WTC11 (cell line): ENCODE measurements at regions not wholly inside any gene's neighbourhood (a gene's known extent, or its start where the extent isn't known, plus 50 kb on each side); places are given as distances from the start of the nearest gene placed in this dataset.

ENCODE experiments used
- ATAC-seq: fragments of 200-7000 bp; cut with Tn5 transposase; 2 replicates; pipeline ENCODE4 v1.10.0; 2021; ENCODE audit warnings: mild to moderate bottlenecking, moderate library complexity
- CTCF ChIA-PET: fragments of 300-600 bp; sonication (Branson Sonifier 250); formaldehyde crosslinking; loops from one replicate; lab custom pipeline; 2021; ENCODE audit warnings: antibody characterized with exemption; lab: Charles Lee
- POLR2A ChIA-PET: fragments of 350-600 bp; sonication (Branson Sonifier 250); formaldehyde crosslinking; loops from one replicate; lab custom pipeline; 2021; ENCODE audit warnings: antibody characterized with exemption; lab: Charles Lee
- DNase-seq: peaks from one replicate; pipeline ENCODE4 v3.0.0; 2021; ENCODE audit warnings: low spot score
- H3K27ac Mint-ChIP-seq: 2 replicates; pipeline ENCODE4 v1.8.0; 2021; ENCODE audit warnings: mixed read lengths
- H3K27me3 Mint-ChIP-seq: 2 replicates; pipeline ENCODE4 v1.8.0; 2021; ENCODE audit warnings: low read depth, mild to moderate bottlenecking, moderate library complexity, mixed read lengths
- H3K36me3 Mint-ChIP-seq: 2 replicates; pipeline ENCODE4 v1.8.0; 2021; ENCODE audit warnings: mixed read lengths
- H3K4me1 Mint-ChIP-seq: 2 replicates; pipeline ENCODE4 v1.8.0; 2022; ENCODE audit warnings: mixed read lengths
- H3K4me3 Mint-ChIP-seq: 2 replicates; pipeline ENCODE4 v1.8.0; 2021; ENCODE audit warnings: mild to moderate bottlenecking, moderate library complexity, mixed read lengths
- H3K9me3 Mint-ChIP-seq: 2 replicates; pipeline ENCODE4 v1.8.0; 2021; ENCODE audit warnings: mixed read lengths
- AR ChIP-seq: fragments of 250-450 bp; sonication (Bioruptor Pico); IDR thresholded peaks from 2 replicates; pipeline ENCODE4 v1.9.0; 2021; ENCODE audit warnings: mild to moderate bottlenecking
- ATF1 ChIP-seq: sonication (generic); formaldehyde crosslinking; IDR thresholded peaks from 2 replicates; pipeline ENCODE4 v1.8.1; 2023; ENCODE audit warnings: mild to moderate bottlenecking, moderate library complexity, missing genetic modification reagents
- ATF3 ChIP-seq: sonication (generic); formaldehyde crosslinking; conservative IDR thresholded peaks from 2 replicates; pipeline ENCODE4 v1.8.1; 2022; ENCODE audit warnings: mild to moderate bottlenecking, missing genetic modification reagents
- E2F4 ChIP-seq: sonication (generic); formaldehyde crosslinking; IDR thresholded peaks from 2 replicates; pipeline ENCODE4 v1.8.1; 2022; ENCODE audit warnings: low read depth, mild to moderate bottlenecking, moderate library complexity, missing genetic modification reagents, borderline replicate concordance
- ELF4 ChIP-seq: sonication (generic); formaldehyde crosslinking; IDR thresholded peaks from 2 replicates; pipeline ENCODE4 v1.8.1; 2022; ENCODE audit warnings: low read depth, mild to moderate bottlenecking, moderate library complexity, missing genetic modification reagents
- ESRRA ChIP-seq: sonication (generic); formaldehyde crosslinking; IDR thresholded peaks from 2 replicates; pipeline ENCODE4 v1.8.1; 2022; ENCODE audit warnings: mild to moderate bottlenecking, missing genetic modification reagents, borderline replicate concordance
- HMGXB4 ChIP-seq: sonication (generic); formaldehyde crosslinking; IDR thresholded peaks from 2 replicates; pipeline ENCODE4 v1.8.1; 2023; ENCODE audit warnings: mild to moderate bottlenecking, moderate library complexity, missing genetic modification reagents
- MAX ChIP-seq: sonication (generic); formaldehyde crosslinking; IDR thresholded peaks from 2 replicates; pipeline ENCODE4 v1.8.0; 2022; ENCODE audit warnings: mild to moderate bottlenecking, missing genetic modification reagents
- MXD4 ChIP-seq: fragments of 250-450 bp; sonication (Bioruptor Pico); IDR thresholded peaks from 2 replicates; pipeline ENCODE4 v1.8.0; 2021; ENCODE audit warnings: mild to moderate bottlenecking, moderate library complexity, borderline replicate concordance
- MYBL2 ChIP-seq: sonication (generic); formaldehyde crosslinking; IDR thresholded peaks from 2 replicates; pipeline ENCODE4 v1.8.1; 2023; ENCODE audit warnings: mild to moderate bottlenecking, moderate library complexity, missing genetic modification reagents
- NFATC4 ChIP-seq: fragments of 250-450 bp; sonication (Bioruptor Pico); IDR thresholded peaks from 2 replicates; pipeline ENCODE4 v1.9.0; 2021; ENCODE audit warnings: mild to moderate bottlenecking
- NR2C2 ChIP-seq: sonication (generic); formaldehyde crosslinking; IDR thresholded peaks from 2 replicates; pipeline ENCODE4 v1.8.0; 2022; ENCODE audit warnings: mild to moderate bottlenecking, missing genetic modification reagents
- NR3C1 ChIP-seq: sonication (generic); formaldehyde crosslinking; conservative IDR thresholded peaks from 2 replicates; pipeline ENCODE4 v1.8.1; 2023; ENCODE audit warnings: low read depth, mild to moderate bottlenecking, missing genetic modification reagents
- PRDM15 ChIP-seq: sonication (generic); formaldehyde crosslinking; IDR thresholded peaks from 2 replicates; pipeline ENCODE4 v1.8.0; 2022; ENCODE audit warnings: missing genetic modification reagents
- TEAD1 ChIP-seq: sonication (generic); formaldehyde crosslinking; IDR thresholded peaks from 2 replicates; pipeline ENCODE4 v1.8.0; 2022; ENCODE audit warnings: mild to moderate bottlenecking, missing genetic modification reagents
- ZNF121 ChIP-seq: sonication (generic); formaldehyde crosslinking; IDR thresholded peaks from 2 replicates; pipeline ENCODE4 v1.8.0; 2023; ENCODE audit warnings: missing genetic modification reagents
- ZNF138 ChIP-seq: sonication (generic); formaldehyde crosslinking; conservative IDR thresholded peaks from 2 replicates; pipeline ENCODE4 v1.8.1; 2022; ENCODE audit warnings: mild to moderate bottlenecking, moderate library complexity, missing genetic modification reagents
- ZNF416 ChIP-seq: fragments of 250-450 bp; sonication (Bioruptor Pico); IDR thresholded peaks from 2 replicates; pipeline ENCODE4 v1.9.0; 2021; ENCODE audit warnings: mild to moderate bottlenecking, inconsistent platforms
- ZNF512 ChIP-seq: sonication (generic); formaldehyde crosslinking; IDR thresholded peaks from 2 replicates; pipeline ENCODE4 v1.8.1; 2022; ENCODE audit warnings: missing genetic modification reagents, borderline replicate concordance

- no peak for TF ChIP-seq PRDM15 (CRISPR knock-in tag)
- TF ChIP-seq, all 79 proteins: peak for 0
Measured at GRCh38 chr6:140370976-140371870, 996.8 kb upstream of the CITED2 start (continued).

- Mint-ChIP-seq H3K27ac (no peak overlapping the region), H3K4me1 (peaks cover 15% of the 10 kb centered on the region), H3K9me3 (peaks cover 22% of the 10 kb centered on the region), H3K36me3 (peaks cover 28% of the 10 kb centered on the region), H3K27me3 (peaks cover 2% of the 10 kb centered on the region; the same call in 1 of the 2 replicates), H3K4me3 (no peak overlapping the region)
- POLR2A ChIA-PET, result no interaction called here
- DNase-seq (no peak), ATAC-seq (no peak)
- TF ChIP-seq AR (CRISPR knock-in tag), result no peak
- TF ChIP-seq ZNF512 (CRISPR knock-in tag), result no peak
- TF ChIP-seq NR2C2, result no peak
- TF ChIP-seq MXD4, result no peak
- no peak for TF ChIP-seq ATF3 (CRISPR knock-in tag)
- TF ChIP-seq ZNF121 (CRISPR knock-in tag), result no peak
- no peak for TF ChIP-seq ATF1
- no peak for TF ChIP-seq ESRRA (CRISPR knock-in tag)
- TF ChIP-seq MAX, result no peak
- TF ChIP-seq TEAD1 (CRISPR knock-in tag), result no peak
- TF ChIP-seq ZNF138 (CRISPR knock-in tag), result no peak
- no peak for TF ChIP-seq ELF4 (CRISPR knock-in tag)
- no peak for TF ChIP-seq NR3C1 (CRISPR knock-in tag)
- TF ChIP-seq MYBL2 (CRISPR knock-in tag), result no peak
- no peak for TF ChIP-seq NFATC4
- no peak for TF ChIP-seq ZNF416 (CRISPR knock-in tag)
- TF ChIP-seq HMGXB4 (CRISPR knock-in tag), result no peak
- TF ChIP-seq E2F4, result no peak
- CTCF ChIA-PET, result no interaction called here
Measured at GRCh38 chr6:140370441-140370840, 996.0 kb upstream of the CITED2 start.
